K562 (cell line): ENCODE measurements at regions not wholly inside any gene's neighbourhood (a gene's known extent, or its start where the extent isn't known, plus 50 kb on each side); places are given as distances from the start of the nearest gene placed in this dataset.

Experiments
- ATAC-seq: fragments of 200-7000 bp; cut with Tn5 transposase; 3 replicates; pipeline ENCODE4 v1.9.1; 2020; ENCODE audit warnings: moderate library complexity
- BruUV-seq: library from RNA; stranded (reverse); fragments of 400-500 nt; replicated peaks from 2 replicates; lab custom pipeline; 2021; lab: Mats Ljungman, UMichigan
- CTCF ChIA-PET: fragments of 300-600 bp; formaldehyde crosslinking; extraction: SDS; loops from one replicate; lab custom pipeline; 2021; ENCODE audit warnings: low intra/inter-chr PET ratio; lab: Yijun Ruan, JAX
- POLR2A ChIA-PET: fragments of 300-600, 350-650 bp; sonication (Branson Sonifier 250); formaldehyde crosslinking; extraction: SDS; loops from one replicate; lab custom pipeline; 2021; ENCODE audit warnings: antibody characterized with exemption, inconsistent platforms; lab: Yijun Ruan, JAX
- DNase-seq, 4 experiments: peaks; one replicate each; pipeline versions ENCODE4 v3.0.0 to v3.0.0-alpha.2; 2011 to 2018; ENCODE audit warnings: low spot score in 3 of 4, mixed read lengths in 3 of 4; ENCODE audit errors: extremely low read depth in 1 of 4
- FAIRE-seq: peaks from 2 replicates; lab custom pipeline; 2011; peaks lifted over from hg19 to GRCh38; lab: Jason Lieb, UNC
- H2AFZ ChIP-seq: 2 replicates; pipeline ENCODE4 v1.6.0; 2011; ENCODE audit warnings: low read depth, low read length, control low read depth, inconsistent platforms
- H3K27ac ChIP-seq: fragments of 200-600 bp; 3 replicates; pipeline ENCODE4 v1.8.0; 2011; ENCODE audit warnings: low read depth, mild to moderate bottlenecking, control low read depth, inconsistent platforms, low read length, moderate library complexity, mixed read lengths; ENCODE audit errors: extremely low read depth
- H3K27me3 ChIP-seq, 2 experiments: fragments of 300-600 bp in 1 of 2; 2 replicates in 1 of 2; 3 replicates in 1 of 2; pipeline versions ENCODE4 v1.6.0 to v1.8.0; 2011; ENCODE audit warnings: inconsistent platforms in 2 of 2, low read length in 2 of 2, mild to moderate bottlenecking in 1 of 2, mixed read lengths in 1 of 2, moderate library complexity in 1 of 2; ENCODE audit not compliant: control insufficient read depth in 2 of 2, insufficient read depth in 2 of 2
- H3K36me3 ChIP-seq: fragments of 300-600 bp; 3 replicates; pipeline ENCODE4 v1.8.0; 2011; ENCODE audit warnings: mild to moderate bottlenecking, low read length, inconsistent platforms; ENCODE audit not compliant: control insufficient read depth, insufficient read depth
- H3K4me1 ChIP-seq, 2 experiments: fragments of 200-600 bp in 1 of 2; replicated peaks in 1 of 2; 2 replicates in 1 of 2; 3 replicates in 1 of 2; pipeline versions ENCODE4 v1.5.1 to v1.8.0; 2011; ENCODE audit warnings: inconsistent platforms in 2 of 2, low read length in 2 of 2, mild to moderate bottlenecking in 1 of 2, mixed read lengths in 1 of 2, moderate library complexity in 1 of 2; ENCODE audit not compliant: control insufficient read depth in 2 of 2, insufficient read depth in 2 of 2
- H3K4me2 ChIP-seq: 2 replicates; pipeline ENCODE4 v1.6.1; 2011; ENCODE audit warnings: low read length, control low read depth, inconsistent platforms, mixed read lengths; ENCODE audit not compliant: insufficient read depth
- H3K4me3 ChIP-seq: fragments of 200-600 bp; sonication (generic), shearing (Covaris generic); 2 replicates; pipeline ENCODE4 v1.5.1; 2016; ENCODE audit warnings: control low read depth, inconsistent platforms
- H3K79me2 ChIP-seq: fragments of 200-600 bp; 3 replicates; pipeline ENCODE4 v1.8.0; 2011; ENCODE audit warnings: low read length, inconsistent platforms; ENCODE audit not compliant: control insufficient read depth, insufficient read depth
- H3K9ac ChIP-seq, 2 experiments: 2 replicates each; pipeline versions ENCODE4 v1.6.0 to v1.6.1; 2011; ENCODE audit warnings: low read depth in 2 of 2, low read length in 2 of 2, control low read depth in 1 of 2, inconsistent platforms in 1 of 2, mild to moderate bottlenecking in 1 of 2, mixed read lengths in 1 of 2; ENCODE audit not compliant: insufficient read depth in 1 of 2
- H3K9me1 ChIP-seq: one replicate; pipeline ENCODE4 v1.6.0; 2011; ENCODE audit warnings: inconsistent platforms, mild to moderate bottlenecking, low read length, moderate library complexity; ENCODE audit not compliant: control insufficient read depth, insufficient read depth
- H3K9me3 ChIP-seq: replicated peaks from 2 replicates; pipeline ENCODE4 v1.5.1; 2011; ENCODE audit warnings: low read depth, low read length, inconsistent platforms; ENCODE audit not compliant: control insufficient read depth, insufficient read depth
- H4K20me1 ChIP-seq: replicated peaks from 2 replicates; pipeline ENCODE4 v1.6.1; 2011; ENCODE audit warnings: low read length, inconsistent platforms, mixed read lengths; ENCODE audit not compliant: control insufficient read depth, insufficient read depth
- ATF1 ChIP-seq, 2 experiments: fragments of 450-650 bp in 1 of 2; IDR thresholded peaks; 2 replicates each; pipeline ENCODE4 v1.6.1; 2016; ENCODE audit warnings: missing compliant biosample characterization in 1 of 2, missing genetic modification characterization in 1 of 2
- BCOR ChIP-seq: fragments of 450-650 bp; IDR thresholded peaks from 2 replicates; pipeline ENCODE4 v1.6.1; 2016
- CBFA2T2 ChIP-seq: fragments of 450-650 bp; conservative IDR thresholded peaks from 2 replicates; pipeline ENCODE4 v1.6.1; 2017; ENCODE audit warnings: mild to moderate bottlenecking
- CXXC5 ChIP-seq: fragments of 250-450 bp; sonication (Bioruptor Pico); IDR thresholded peaks from 2 replicates; pipeline ENCODE4 v1.8.0; 2022; ENCODE audit warnings: inconsistent platforms, mild to moderate bottlenecking, moderate library complexity
- MTA2 ChIP-seq: fragments of 450-650 bp; IDR thresholded peaks from 2 replicates; pipeline ENCODE4 v1.6.1; 2016; ENCODE audit warnings: low read depth
- RAD51 ChIP-seq: fragments of 450-650 bp; IDR thresholded peaks from 2 replicates; pipeline ENCODE4 v1.7.1; 2016; ENCODE audit warnings: low read depth, mild to moderate bottlenecking, borderline replicate concordance
- RBFOX2 ChIP-seq: fragments of 200-400 bp; formaldehyde crosslinking; IDR thresholded peaks from 2 replicates; pipeline ENCODE4 v1.6.1; 2017; ENCODE audit warnings: low read depth, mild to moderate bottlenecking, low read length, moderate library complexity
- TOE1 ChIP-seq, 2 experiments: fragments of 450-650 bp in 1 of 2; sonication (generic) in 1 of 2; formaldehyde crosslinking in 1 of 2; IDR thresholded peaks; 2 replicates each; pipeline versions ENCODE4 v1.7.1 to v1.8.0; 2016 to 2022; ENCODE audit warnings: borderline replicate concordance in 2 of 2, mild to moderate bottlenecking in 2 of 2, antibody characterized with exemption in 1 of 2, inconsistent platforms in 1 of 2, low read depth in 1 of 2, missing genetic modification reagents in 1 of 2, moderate library complexity in 1 of 2
- ZNF224 ChIP-seq: sonication (generic); formaldehyde crosslinking; IDR thresholded peaks from 2 replicates; pipeline ENCODE4 v1.8.0; 2022; ENCODE audit warnings: mild to moderate bottlenecking, missing genetic modification reagents
- WGBS: fragments of 100-300 bp; shearing (Covaris generic); methylation state at CpG from one replicate; pipeline ENCODE4 v1.1.6; 2016; ENCODE audit warnings: low coverage, mixed read lengths; ENCODE audit not compliant: insufficient coverage; ENCODE audit errors: missing lambda C conversion rate; 5-methylcytosine and 5-hydroxymethylcytosine counted together
- in situ Hi-C: fragments of 300-500 bp; cut with MboI; formaldehyde crosslinking; loops from 4 replicates; pipeline ENCODE4 v1.15.0; 2018; ENCODE audit warnings: inconsistent platforms, mixed read lengths
- intact Hi-C: fragments of 100-400 bp; cut with micrococcal nuclease; formaldehyde crosslinking; loops from 2 replicates; pipeline ENCODE4 v1.14.2; 2022
- TF ChIP-seq, protein P1 (sequence below): fragments of 450-650 bp; formaldehyde crosslinking; IDR thresholded peaks from 2 replicates; pipeline ENCODE4 v1.4.0; 2020; ENCODE audit warnings: mild to moderate bottlenecking, mixed read lengths

DNA sequence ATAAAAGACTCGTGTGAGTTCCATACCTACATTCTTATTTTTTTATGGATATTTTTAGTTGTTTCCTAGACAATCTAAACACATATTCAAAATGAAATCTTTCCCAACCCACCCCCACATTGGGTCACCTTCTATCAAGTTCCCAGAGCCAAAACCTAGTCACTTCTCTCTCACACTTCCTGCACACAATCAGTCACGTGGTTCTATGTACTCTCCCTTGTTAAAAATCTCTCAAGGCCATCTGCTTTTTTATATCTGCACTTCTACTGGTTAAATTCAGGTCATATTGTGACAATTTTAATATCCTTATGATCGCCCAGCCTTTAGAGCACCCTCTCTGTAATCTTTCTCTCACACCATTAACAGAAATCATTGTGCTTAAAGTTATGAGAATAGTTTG is 175.0 kb upstream of the SYT10 start:
- FAIRE-seq (no peak), DNase-seq (no peak), ATAC-seq (no peak)
- BruUV-seq: no TSS peak
- H2AFZ ChIP-seq: peak overlapping the region; percentile 75
- H3K4me2 ChIP-seq: no peak overlapping the region
- ChIA-PET CTCF (no interaction called here), POLR2A (no interaction called here)
- H3K4me1 ChIP-seq: no peaks in the 10 kb centered on the region
- intact Hi-C loops: no loop called here
- no peak overlapping the region for H3K27ac ChIP-seq
- WGBS: 40% methylated on average over 3 of the region's 3 CpGs
- H3K9me1 ChIP-seq: no peaks in the 10 kb centered on the region
- H3K4me3 ChIP-seq: no peak overlapping the region
- no peaks in the 10 kb centered on the region for H3K79me2 ChIP-seq
- H3K27me3 ChIP-seq: no peaks in the 10 kb centered on the region
- in situ Hi-C loops: no loop called here
- H3K9ac ChIP-seq: no peak overlapping the region
- no peaks in the 10 kb centered on the region for H3K36me3 ChIP-seq
- peaks cover 8% of the 10 kb centered on the region for H3K9me3 ChIP-seq
- H4K20me1 ChIP-seq: no peaks in the 10 kb centered on the region
- TF ChIP-seq RBFOX2 (no peak), BCOR (no peak), MTA2 (no peak), ATF1 (CRISPR knock-in tag; IDR thresholded peaks at IDR 0.05) (no peak), ATF1 (tag; IDR thresholded peaks at IDR 0.05) (no peak), RAD51 (peak; percentile 67; the same call in 1 of the 2 replicates), ZNF224 (CRISPR knock-in tag) (no peak), CBFA2T2 (peak; percentile 31; the same call in 1 of the 2 replicates), CXXC5 (CRISPR knock-in tag) (no peak), TOE1 (IDR thresholded peaks at IDR 0.05; ENCODE audit: borderline replicate concordance) (0 out of 2 replicates have a peak, but pooled peaks have one; percentile 40), TOE1 (CRISPR knock-in tag; IDR thresholded peaks at IDR 0.05; ENCODE audit: borderline replicate concordance, low read depth) (no peak)
- TF ChIP-seq, protein P1, sequence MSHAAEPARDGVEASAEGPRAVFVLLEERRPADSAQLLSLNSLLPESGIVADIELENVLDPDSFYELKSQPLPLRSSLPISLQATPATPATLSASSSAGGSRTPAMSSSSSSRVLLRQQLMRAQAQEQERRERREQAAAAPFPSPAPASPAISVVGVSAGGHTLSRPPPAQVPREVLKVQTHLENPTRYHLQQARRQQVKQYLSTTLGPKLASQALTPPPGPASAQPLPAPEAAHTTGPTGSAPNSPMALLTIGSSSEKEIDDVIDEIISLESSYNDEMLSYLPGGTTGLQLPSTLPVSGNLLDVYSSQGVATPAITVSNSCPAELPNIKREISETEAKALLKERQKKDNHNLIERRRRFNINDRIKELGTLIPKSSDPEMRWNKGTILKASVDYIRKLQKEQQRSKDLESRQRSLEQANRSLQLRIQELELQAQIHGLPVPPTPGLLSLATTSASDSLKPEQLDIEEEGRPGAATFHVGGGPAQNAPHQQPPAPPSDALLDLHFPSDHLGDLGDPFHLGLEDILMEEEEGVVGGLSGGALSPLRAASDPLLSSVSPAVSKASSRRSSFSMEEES (CRISPR knock-in tag): peak; percentile 63
